HS-27A (cell line): ENCODE measurements at regions not wholly inside any gene's neighbourhood (a gene's known extent, or its start where the extent isn't known, plus 50 kb on each side); places are given as distances from the start of the nearest gene placed in this dataset.
"Not testable (repeated sequence)": the region's sequence is repeated elsewhere in the genome, so short reads cannot be mapped to it uniquely, and the experiment has no call there.

Experiments
- DNase-seq: peaks from one replicate; pipeline ENCODE4 v3.0.0-alpha.2; 2012; ENCODE audit warnings: low read depth, missing footprints

DNA sequence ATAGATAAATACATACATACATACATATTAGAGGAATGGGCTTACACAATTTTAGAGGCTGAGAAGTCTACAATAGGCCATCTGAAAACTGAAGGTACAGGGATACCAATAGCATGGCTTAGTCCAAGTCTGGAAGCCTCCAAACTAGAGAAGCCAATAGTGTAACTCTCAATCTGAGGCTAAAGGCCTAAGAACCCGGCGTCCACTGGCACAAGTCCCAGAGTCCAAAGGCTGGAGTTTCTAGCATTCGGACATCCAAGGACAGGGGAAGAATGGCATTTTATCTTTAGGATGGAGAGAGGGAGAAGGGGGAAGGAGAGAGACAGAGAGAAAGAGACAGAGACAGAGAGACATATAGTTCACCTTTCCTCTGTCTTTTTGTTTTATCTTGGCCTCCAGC, 63.7 kb upstream of the SYT4 start:
- DNase-seq = no peak

DNA sequence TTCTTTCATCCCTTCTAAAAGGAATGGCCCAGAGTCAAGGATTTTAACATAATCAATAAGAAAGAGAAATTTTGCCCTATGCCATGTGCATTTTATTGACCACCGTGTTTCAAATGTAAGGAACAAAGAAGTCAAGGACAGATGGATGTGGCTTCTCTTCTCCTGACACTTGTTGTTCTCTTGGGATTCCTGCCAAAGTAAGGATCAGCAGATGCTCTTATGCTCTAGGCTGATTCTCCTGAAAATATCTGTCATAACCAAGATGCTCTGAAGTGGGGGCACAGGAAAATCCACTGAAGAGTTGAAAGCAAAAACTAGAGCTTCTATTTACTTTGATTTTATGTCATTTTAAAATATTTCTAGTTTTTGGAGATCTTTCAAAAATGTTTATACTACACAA, 72.9 kb upstream of the SYT4 start:
- DNase-seq = no peak

DNA sequence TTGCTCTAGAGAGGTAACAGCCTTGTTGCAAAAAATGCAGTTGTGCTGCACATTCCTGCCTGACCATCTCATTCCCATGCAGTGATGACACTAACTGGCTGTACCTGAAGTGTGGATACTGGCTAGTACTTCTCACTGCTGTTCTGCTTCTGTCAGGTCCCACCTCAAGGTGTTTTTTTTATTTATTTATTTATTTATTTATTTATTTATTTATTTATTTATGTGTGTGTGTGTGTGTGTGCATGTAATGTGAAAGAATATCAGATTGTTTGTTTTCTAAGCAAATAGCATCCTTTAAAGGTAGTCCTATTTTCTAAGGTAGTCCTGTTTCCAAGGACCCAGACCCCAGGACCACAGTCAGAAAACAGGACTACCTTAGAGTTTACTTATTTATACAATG, 87.2 kb upstream of the SYT4 start:
- DNase-seq = no peak

DNA sequence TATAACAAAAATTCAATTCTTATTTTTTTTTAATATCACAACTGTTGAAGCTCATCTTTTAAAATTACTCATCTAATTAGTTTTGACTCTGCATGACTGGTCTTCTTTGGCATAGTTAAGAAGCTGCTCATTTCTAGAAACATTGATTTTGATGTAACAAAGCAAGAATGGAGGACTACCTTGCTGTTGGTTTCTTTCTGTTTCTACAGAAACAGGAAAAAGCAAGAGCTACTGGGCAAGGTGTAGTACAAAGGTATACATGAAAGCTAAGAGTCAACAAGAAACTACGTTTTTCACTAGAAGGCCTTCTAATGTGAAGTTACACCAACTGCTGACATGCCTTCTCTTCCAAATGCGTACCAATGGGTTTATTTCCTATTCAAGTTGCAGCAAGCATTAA, 90.6 kb upstream of the SYT4 start:
- no peak for DNase-seq

DNA sequence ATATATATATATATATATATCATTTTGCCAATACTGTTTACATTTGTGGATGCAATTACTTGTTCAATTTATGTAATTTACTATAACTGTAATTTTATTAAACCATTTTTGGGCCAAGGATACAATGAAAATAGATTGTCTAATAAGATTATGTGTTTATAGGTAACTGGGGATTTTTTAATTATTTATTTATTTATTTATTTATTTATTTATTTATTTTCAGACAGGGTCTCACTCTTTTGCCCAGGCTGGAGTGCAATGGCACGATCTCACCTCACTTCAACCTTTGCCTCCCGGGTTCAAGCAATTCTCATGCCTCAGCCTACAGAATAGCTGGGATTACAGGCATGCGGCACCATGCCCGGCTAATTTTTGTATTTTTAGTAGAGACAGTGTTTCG, 92.0 kb upstream of the SYT4 start:
- not testable (repeated sequence) for DNase-seq

DNA sequence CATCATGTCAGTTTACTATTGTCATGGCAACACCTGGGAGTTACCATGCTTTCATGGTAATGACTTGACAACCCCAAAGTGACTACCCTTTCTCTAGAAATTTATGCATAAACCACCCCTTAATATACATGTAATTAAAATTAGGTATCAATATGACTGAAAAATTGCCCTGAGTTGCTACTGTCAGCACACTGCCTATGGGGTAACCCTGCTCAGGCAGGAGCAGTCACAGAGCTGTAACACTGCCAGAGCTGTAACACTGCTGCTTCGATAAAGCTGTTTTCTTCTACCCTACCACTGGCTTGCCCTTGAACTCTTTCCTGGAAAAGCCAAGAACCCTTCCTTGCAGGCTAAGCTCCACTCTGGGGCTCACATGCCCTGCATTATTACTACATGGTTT, 95.5 kb upstream of the SYT4 start:
- DNase-seq = no peak

DNA sequence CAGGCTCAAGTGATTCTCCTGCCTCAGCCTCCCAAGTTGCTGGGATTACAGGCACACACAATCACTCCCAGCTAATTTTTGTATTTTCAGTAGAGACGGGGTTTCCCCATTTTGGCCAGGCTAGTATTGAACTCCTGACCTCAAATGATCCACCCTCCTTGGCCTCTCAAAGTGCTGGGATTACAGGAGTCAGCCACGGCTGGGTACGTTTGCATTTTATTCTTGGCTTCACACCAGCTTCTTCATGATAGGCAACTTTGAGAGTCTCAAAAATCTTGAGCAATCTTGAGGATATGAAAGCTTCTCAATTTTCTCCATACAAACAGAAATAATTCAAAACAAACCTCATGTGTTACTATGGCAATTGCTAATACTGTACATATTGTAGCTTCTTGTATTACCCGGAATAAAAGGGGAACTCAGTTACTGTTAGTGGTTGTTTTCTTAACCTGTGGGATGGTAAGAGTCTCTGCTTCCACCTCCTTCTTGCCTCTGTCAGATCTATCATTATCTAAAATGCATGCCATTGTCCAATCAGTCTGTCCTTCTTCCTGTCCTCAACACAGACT, 102.9 kb upstream of the SYT4 start:
- no peak for DNase-seq

DNA sequence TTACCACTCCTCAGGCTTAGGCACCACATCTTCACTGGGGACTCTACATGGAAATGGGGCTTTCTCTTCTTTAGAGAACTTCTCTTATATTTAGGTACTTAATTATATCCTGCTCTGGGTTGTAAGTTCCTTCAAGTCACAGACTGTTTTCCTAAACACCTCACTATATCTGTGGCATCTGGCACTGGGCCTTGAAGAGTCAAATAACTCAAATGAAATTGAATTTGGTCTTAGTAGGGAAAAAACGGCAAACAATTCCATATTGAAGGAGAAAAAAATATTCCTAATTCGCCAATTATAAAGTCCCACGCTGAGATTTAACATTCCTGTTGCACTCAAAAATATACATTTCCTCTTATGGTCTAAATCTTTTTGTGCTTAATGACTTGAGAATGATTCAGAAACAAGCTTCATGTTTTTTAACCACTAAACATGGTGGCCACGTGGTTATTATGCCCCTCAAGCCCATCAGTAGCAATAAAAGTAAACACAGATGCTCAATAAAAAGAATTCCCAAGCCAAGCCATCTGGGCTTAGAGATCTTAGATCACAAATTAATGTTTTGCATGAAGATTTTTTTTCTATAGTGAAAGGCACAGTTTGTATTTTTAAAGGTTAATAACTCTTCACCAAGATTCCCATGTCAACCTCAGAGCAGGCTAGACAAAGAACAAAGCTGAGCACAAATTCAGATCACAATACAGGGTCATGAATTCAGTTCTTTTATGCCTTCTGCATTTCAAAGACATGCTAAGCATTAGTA, 105.5 kb upstream of the SYT4 start:
- no peak for DNase-seq

DNA sequence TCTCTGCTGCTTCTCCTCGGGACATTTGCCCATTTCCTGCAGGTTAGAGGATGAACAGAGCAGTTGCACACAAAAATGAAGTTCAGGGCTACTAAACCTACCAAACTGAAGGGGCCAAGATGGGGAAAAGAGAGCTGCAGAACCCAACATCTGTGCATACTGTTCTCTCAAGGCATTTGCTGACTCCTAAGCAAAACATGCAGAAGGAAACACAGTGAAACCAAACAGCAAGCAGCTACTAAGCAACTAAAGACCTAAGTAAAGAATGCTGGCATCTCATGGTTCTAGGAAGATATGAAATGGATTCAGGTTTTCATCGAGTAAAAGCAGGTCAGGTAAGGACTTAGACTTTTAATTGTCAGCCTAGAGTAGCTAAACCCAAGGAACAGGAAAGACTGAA, 111.9 kb upstream of the SYT4 start:
- no peak for DNase-seq

DNA sequence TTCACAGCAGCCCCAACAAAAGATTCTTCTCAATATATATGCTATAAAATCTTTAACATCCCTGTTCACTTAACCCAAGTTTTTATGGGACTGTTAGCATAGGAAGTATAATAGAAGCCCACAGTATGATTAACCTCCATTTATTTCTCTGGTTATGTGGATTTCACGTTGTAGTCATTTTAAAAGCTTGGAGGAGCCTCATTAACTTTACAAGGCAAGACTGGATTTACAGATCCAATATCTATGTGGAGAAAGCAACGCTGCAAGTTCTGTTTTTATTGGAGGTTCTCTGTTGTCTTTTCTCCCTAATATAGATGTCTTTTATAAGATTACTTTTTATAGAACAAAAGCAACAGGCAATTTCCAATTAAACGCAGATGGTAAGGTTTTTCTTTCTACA, 114.9 kb upstream of the SYT4 start:
- DNase-seq = no peak

DNA sequence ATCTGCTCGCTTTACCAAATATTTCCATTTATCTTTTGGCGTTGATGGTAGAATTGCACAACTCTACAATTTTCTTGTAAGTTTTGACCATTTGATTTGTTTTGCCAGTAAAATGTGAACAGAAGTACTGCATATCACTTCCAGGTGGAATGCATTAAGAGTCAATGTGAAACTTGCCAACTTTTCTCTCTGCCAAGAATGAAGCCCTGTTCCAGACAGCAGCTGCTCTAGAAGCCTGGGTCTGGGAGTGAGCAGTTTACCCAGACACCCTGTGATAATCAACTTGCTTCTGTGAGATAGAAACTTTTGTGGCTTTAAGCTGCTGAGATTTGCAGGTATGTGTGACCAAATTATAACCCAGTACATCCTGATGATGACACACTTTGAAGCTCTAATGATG, 115.9 kb upstream of the SYT4 start:
- DNase-seq = no peak

DNA sequence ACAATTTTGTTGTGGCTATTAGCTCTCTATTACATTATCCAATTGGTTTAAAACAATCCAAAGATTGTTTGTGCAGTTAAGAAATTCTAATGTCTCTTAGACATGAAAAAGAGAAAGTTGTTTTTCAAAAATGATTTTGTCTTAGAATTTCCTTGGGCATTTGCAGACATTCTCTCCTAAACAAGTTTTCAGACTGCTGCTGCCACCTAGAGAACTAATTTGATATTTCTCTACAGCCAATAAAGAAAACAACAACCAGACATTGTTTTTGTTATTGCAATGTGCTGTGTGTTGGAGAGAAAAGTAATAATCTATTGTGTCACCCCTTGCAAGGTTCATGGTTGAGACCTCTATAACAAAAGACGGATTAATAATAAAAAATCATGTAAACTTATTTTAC, 119.0 kb upstream of the SYT4 start:
- no peak for DNase-seq

DNA sequence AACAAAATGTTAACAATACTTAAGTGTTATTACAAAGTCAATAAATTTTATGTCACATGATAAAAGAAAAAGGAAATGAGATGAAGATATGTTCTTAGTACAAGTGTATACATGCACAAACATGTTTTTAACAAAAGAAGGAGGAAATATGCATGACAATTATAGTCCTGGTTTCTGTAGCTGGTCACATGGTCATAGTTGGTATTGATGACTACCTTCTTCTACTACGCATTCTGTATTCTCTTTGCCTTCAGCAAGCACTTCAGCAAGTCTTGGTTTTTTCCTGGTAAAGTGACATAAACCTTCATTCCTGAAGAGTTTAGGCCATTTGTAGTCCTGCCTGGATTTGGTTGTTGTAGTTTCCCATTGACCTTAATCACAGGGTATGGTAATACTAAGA, 121.3 kb upstream of the SYT4 start:
- DNase-seq = no peak

DNA sequence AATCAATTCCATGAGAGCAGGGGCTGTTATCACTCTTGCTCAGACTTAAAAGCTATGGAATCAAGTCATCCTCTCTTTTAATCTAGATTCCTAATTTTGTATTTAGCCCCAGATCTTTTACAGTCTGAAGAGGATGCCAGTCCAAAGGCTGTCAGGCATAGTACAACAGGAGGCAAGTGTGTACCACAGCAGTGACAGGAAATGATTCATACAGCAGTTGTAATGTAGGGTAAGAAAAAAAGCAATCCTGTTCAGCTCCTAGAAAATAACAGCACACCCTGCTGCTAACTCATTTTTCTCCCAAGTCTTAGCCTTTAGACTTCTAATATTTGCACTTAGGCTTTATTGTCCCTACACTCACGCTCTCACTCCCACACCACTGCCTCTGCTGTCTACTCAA, 127.8 kb upstream of the SYT4 start:
- DNase-seq = no peak

DNA sequence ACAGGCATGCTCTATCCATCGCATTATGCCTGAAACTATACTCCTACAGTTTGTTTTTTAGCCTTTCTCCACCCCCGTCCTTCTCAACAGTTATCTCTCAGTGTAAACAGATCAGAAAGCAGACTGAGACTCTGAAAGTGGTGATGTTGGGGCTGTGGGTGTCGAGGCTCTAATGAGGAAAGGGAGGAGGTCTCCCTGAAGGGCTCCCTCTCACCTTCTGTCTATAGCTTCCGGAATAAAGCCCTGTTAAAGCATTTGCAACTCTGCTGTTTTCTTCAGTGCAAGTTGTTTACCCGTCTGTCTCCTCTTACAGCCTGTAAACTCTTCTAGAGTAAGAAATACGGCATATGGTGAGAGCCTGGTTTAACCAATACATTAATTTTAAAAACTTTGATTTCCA, 136.7 kb upstream of the SYT4 start:
- DNase-seq = no peak

DNA sequence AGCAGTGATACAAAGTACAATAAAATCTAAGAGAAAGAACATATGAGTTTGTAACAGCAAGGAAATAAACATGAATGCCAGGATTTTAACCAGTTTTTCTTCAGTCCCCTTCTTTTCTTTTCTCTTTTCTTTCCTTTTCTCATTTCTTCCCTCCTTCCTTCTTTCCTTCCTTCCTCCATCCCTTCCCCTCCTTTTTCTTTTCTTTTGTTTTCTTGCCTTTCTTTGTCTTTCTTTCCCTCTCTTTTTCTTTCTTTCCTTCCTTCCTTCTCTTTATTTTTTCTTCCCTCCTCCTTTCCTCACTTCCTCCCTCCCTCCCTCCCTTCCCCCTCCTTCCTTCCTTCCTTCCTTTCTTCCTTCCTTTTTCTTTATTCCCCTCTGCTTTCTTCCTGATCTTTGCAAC, 142.8 kb upstream of the SYT4 start:
- no peak for DNase-seq

DNA sequence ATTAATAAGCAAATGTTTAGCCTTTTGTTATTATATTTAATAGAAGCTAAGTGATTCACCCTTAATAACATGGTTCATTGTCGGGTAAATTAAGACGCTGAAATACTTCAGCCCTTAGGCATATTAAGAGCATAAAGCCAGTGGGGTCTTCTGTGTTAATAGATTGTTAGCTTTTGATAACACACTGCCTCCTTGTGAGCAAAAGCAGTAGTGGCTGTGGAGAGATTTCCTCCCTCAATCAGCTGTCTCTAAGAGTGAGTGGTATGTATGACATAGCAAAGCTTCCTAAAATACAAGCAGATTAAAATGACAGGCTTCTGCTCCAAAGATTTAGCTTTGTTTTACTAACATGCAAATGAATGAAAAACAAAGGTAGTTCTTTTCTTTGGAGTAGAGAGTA, 143.7 kb upstream of the SYT4 start:
- DNase-seq = no peak

DNA sequence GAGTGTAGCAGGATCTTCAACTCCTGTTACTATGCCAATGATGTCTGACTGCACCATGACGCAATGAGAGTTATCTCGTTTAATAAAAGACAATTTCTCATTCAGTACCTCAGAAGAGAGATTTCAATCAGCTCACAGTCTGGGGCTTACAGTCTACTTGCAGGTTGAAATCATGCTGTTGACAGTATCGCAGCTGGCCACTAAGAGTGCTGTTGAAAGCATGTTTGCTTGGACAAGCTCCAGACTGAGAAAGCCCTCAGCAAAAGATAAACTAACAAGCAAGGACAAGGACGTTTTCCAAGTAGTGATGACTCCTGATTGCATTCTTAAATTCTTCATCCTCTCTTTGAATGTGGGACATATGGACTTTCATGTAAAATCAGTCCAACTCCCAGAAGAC, 145.2 kb upstream of the SYT4 start:
- DNase-seq = no peak

DNA sequence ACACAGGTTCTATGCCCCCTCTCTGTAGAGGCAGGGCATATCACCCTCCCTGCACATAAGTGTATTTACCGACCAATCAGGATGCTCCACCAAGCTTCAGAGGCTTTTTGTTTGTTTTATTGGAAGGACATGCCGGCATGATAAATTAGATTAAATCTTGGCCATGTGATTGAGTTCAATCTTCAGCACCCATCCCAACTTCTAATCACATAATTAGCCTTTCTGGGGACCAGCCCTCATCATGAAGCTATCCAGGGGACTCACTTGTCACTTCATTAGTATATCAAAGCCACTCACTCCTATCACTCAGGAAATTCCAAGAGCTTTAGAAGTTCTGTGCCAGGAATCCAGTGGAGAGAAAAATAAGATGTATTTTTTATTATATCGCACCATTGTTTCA, 158.6 kb upstream of the SYT4 start:
- no peak for DNase-seq

DNA sequence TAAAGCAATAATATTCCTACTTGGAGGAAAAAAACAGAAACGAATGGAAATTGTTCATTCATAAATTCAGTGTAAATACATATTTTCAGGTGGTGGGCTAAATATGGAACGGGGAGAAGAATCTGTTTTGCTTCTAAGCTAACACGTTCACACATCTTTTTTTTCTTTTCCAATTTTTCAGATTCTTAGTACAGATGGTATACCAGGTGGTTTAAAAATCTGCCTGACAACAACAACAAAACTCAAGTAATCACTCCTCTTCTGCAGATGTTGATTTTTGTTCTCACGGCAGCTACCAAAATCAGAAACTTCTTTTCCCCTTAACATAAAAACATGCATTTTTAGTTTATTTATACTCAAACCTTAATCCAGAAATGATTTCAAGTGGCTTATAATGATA, 164.8 kb upstream of the SYT4 start:
- no peak for DNase-seq

DNA sequence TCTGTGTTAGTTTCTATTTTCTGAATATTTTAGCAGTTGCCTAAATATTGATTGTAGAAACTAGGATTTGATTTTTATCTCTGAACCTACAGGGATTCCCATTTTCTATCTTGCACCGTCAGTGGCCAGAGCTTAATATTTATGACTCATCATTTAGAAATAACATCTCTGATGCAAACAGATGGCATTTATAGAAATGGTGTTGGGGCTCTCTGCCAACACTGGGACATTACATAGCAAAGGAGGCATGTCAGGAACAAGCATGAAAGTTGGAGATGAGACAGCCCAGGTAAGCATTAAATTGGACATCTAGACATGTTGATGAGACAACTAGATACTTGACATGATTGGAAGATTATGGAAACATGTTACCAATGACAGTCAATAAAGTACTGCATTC, 165.3 kb upstream of the SYT4 start:
- DNase-seq = no peak

DNA sequence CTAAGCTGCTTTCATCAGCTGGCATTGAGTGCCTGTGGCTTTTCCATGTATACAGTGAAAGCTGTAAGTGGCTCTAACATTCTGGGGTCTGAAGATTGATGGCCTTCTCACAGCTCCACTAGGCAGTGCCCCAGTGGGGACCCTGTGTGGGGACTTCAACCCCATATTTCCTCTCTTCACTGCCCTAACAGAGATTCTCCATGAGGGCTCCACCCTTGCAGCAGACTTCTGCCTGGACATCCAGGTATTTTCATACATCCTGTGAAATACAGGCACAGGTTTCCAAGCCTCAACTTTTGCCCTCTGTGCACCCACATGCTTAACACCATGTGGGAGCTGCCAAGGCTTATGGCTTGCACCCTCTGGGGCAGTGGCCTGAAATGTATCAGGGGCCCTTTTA, 188.2 kb upstream of the SYT4 start:
- DNase-seq = no peak

DNA sequence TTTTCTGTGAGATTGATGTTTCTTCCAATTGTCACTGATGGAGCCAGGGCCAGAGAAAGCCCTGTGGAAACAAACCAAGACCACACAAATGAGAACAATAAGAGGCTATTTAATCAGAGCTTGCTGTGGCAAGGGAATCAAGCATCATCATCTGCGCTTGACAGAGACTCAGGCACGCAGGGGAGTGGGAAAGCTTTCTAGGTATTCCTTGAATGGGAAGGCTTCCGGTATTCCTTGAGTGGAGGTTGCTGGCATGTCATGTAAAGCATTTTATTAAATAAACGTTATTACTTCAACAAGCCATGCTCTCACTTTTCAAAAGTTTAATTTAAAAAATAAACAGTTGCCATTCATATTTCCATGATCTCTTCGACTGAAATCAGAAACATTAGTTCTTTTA, 194.6 kb upstream of the SYT4 start:
- no peak for DNase-seq

DNA sequence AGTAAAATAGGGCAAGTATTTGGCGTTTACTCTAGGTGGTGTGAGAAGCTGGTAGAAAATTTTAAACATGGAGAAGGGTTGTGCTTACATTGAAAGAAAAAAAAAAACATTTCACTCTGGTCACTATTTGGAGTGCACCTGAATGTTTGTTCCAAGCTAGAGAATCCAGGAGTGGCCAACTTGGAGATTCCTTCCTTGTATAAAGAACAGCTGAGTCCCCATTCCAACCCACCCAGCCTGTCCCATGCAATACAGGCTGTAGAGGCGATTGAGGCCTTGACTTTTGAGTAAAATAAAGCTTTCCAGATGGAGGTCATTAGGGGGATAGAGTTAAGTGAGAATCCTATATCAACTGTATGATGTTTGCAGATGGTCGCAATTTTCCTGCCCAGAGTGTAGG, 203.8 kb upstream of the SYT4 start:
- no peak for DNase-seq
